DOHH2 (cell line): ENCODE measurements at regions not wholly inside any gene's neighbourhood (a gene's known extent, or its start where the extent isn't known, plus 50 kb on each side); places are given as distances from the start of the nearest gene placed in this dataset.

Experiments used
- EZH2phosphoT487 ChIP-seq: fragments of 200-600 bp; sonication (generic); IDR thresholded peaks from 2 replicates; pipeline ENCODE4 v1.6.1; 2017; ENCODE audit warnings: borderline replicate concordance, mild to moderate bottlenecking, antibody characterized with exemption, low read length, moderate library complexity, mixed read lengths
- TF ChIP-seq, protein P1 (sequence below): fragments of 200-600 bp; sonication (generic); IDR thresholded peaks from one replicate; pipeline ENCODE4 v1.5.1; 2014; ENCODE audit warnings: antibody characterized with exemption, mild to moderate bottlenecking, low read depth, low read length; ENCODE audit not compliant: poor library complexity, severe bottlenecking

DNA sequence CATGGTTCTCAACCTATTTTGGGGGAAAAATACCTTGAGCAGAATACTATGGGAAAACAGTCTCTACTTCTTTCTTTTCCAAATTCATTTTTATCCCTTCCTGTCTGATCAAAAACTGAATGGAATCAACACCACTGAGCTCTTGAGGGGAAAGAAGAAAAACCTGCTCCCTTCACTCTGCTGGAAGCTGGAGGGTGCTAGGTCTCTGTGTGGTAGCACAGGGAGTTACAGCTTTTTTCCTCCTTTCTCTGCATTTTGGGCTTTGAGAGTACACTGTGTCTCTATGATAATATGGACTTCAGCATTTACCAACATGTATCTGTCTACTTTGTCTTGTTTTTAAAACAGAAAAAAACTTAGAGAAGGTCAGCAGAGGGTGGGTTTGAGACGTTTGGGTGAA, 417.2 kb upstream of the SYT1 start:
- TF ChIP-seq, protein P1, sequence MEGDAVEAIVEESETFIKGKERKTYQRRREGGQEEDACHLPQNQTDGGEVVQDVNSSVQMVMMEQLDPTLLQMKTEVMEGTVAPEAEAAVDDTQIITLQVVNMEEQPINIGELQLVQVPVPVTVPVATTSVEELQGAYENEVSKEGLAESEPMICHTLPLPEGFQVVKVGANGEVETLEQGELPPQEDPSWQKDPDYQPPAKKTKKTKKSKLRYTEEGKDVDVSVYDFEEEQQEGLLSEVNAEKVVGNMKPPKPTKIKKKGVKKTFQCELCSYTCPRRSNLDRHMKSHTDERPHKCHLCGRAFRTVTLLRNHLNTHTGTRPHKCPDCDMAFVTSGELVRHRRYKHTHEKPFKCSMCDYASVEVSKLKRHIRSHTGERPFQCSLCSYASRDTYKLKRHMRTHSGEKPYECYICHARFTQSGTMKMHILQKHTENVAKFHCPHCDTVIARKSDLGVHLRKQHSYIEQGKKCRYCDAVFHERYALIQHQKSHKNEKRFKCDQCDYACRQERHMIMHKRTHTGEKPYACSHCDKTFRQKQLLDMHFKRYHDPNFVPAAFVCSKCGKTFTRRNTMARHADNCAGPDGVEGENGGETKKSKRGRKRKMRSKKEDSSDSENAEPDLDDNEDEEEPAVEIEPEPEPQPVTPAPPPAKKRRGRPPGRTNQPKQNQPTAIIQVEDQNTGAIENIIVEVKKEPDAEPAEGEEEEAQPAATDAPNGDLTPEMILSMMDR = no peak
- no peak for TF ChIP-seq EZH2phosphoT487
